Chondrocyte (in vitro differentiated cells): ENCODE measurements at regions not wholly inside any gene's neighbourhood (a gene's known extent, or its start where the extent isn't known, plus 50 kb on each side); places are given as distances from the start of the nearest gene placed in this dataset.

ENCODE experiments used
- DNase-seq: peaks from one replicate; pipeline ENCODE4 v3.0.0; 2021; ENCODE audit warnings: mixed read lengths, low spot score
- H3K27ac Mint-ChIP-seq: one replicate; pipeline ENCODE4 v1.8.0; 2021; ENCODE audit warnings: mild to moderate bottlenecking, moderate library complexity, mixed read lengths; ENCODE audit not compliant: unreplicated experiment
- H3K27me3 Mint-ChIP-seq: 2 replicates; pipeline ENCODE4 v1.8.0; 2021; ENCODE audit warnings: low read depth, mixed read lengths
- H3K36me3 Mint-ChIP-seq: 2 replicates; pipeline ENCODE4 v1.8.0; 2021; ENCODE audit warnings: low read depth, mixed read lengths
- H3K4me1 Mint-ChIP-seq: 2 replicates; pipeline ENCODE4 v1.8.0; 2021; ENCODE audit warnings: low read depth, mild to moderate bottlenecking, mixed read lengths
- H3K4me3 Mint-ChIP-seq: one replicate; pipeline ENCODE4 v1.8.0; 2021; ENCODE audit warnings: mild to moderate bottlenecking, moderate library complexity, mixed read lengths; ENCODE audit not compliant: unreplicated experiment
- H3K9me3 Mint-ChIP-seq: 2 replicates; pipeline ENCODE4 v1.8.0; 2021; ENCODE audit warnings: low read depth, mixed read lengths
- TF ChIP-seq, protein P1 (sequence below): fragments of 200-600 bp; sonication (generic); IDR thresholded peaks from 2 replicates; pipeline ENCODE4 v1.5.0; 2021; ENCODE audit warnings: antibody characterized with exemption, mild to moderate bottlenecking, moderate library complexity

DNA sequence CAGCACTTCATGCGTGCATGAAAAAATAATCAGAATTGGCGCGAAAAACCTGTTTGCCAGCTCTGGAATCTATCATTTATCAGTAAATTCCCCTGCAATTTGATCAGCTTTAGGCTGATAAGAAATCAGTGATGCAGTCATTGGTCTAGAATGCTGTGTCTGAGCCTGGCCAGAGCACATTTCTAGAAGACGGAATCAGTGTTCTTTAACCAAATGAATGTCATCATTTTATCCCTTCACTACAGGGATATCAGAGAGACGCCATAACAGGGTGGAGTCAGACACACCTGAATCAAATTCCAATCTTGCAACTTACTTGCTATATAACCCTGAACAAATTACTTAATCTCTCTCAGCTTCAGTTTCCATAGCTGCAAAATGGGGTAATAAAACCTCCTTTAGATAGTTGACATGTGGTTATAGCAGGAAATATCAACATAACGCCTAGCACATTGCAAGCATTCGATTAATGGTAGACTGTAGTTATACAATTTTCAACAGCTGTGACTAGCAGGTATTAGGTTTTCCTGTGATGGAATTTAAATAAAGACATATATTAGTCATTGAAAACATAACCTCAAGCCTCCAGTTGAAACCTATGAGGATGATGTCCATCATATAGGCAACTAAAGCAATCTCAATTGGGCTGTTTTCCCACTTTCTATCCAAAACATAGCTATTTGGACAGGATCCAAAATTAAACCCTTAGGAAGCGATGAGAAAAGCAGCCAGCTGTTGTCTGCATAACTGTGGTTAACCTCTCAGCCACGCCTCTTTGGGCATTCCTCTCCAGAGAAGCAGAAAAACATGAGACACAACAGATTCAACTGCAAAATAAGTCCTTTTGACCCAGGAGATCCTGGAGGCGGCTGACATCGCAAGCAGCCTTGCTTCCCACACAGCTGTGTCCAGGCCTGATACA is 51.6 kb upstream of the UBL3 start:
- H3K9me3 Mint-ChIP-seq = peaks cover 16% of the 10 kb centered on the region
- TF ChIP-seq, protein P1, sequence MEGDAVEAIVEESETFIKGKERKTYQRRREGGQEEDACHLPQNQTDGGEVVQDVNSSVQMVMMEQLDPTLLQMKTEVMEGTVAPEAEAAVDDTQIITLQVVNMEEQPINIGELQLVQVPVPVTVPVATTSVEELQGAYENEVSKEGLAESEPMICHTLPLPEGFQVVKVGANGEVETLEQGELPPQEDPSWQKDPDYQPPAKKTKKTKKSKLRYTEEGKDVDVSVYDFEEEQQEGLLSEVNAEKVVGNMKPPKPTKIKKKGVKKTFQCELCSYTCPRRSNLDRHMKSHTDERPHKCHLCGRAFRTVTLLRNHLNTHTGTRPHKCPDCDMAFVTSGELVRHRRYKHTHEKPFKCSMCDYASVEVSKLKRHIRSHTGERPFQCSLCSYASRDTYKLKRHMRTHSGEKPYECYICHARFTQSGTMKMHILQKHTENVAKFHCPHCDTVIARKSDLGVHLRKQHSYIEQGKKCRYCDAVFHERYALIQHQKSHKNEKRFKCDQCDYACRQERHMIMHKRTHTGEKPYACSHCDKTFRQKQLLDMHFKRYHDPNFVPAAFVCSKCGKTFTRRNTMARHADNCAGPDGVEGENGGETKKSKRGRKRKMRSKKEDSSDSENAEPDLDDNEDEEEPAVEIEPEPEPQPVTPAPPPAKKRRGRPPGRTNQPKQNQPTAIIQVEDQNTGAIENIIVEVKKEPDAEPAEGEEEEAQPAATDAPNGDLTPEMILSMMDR = no peak
- peaks cover 39% of the 10 kb centered on the region for H3K4me1 Mint-ChIP-seq
- no peaks in the 10 kb centered on the region for H3K27me3 Mint-ChIP-seq
- H3K4me3 Mint-ChIP-seq = peak overlapping the region; percentile 20
- DNase-seq = no peak
- peak overlapping the region; percentile 95 for H3K27ac Mint-ChIP-seq
- peaks cover 3% of the 10 kb centered on the region for H3K36me3 Mint-ChIP-seq
